ENCODE measurements at regions not wholly inside any gene's neighbourhood (a gene's known extent, or its start where the extent isn't known, plus 50 kb on each side); places are given as distances from the start of the nearest gene placed in this dataset.
"Not testable (repeated sequence)": the region's sequence is repeated elsewhere in the genome, so short reads cannot be mapped to it uniquely, and the experiment has no call there.

DNA sequence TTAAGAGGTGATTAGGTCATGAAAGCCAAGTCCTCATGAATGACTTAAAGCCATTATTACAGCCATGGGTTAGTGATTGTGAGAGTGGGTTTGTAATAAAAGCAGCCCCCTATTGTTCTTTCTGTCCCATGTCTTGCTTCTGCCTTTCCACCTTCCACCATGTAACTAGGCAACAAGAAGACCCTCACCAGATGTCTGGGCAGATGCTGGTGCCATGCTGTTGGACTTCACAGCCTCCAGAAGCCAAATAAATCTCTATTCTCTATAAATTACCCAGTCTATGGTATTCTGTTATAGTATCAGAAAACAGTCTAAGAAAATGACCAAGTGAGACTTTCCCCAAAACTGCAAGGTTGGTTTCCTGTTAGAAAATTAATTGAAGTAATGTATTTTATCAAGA, 460.3 kb upstream of the ADARB2 start:
- peaks cover 0 to 5% (median 5%) of the 10 kb centered on the region in 3 donors for H3K9me3 ChIP-seq (ENCODE audit: control extremely low read depth in 1 of 3, control insufficient read depth in 2 of 3, insufficient read depth in 1 of 3, low read length in 2 of 3)
- no peak overlapping the region for H3K27ac ChIP-seq (ENCODE audit: low read length in 2 of 2)
- no peak overlapping the region for H2AFZ ChIP-seq (ENCODE audit: insufficient read depth, low read depth, low read length, poor library complexity, severe bottlenecking)
- Mint-ChIP-seq H3K27me3 (peaks cover 7% of the 10 kb centered on the region), H3K27ac (no peak overlapping the region), H3K4me3 (no peak overlapping the region), H3K9me3 (ENCODE audit: insufficient read depth) (peaks cover 10% of the 10 kb centered on the region), H3K4me1 (no peaks in the 10 kb centered on the region)
- no peaks in the 10 kb centered on the region for H4K20me1 ChIP-seq (ENCODE audit: control insufficient read depth, insufficient read depth, low read length, poor library complexity, severe bottlenecking)
- ChIA-PET POLR2A (no interaction called here), CTCF (no interaction called here)
- TF ChIP-seq EZH2 (IDR thresholded peaks at IDR 0.05; ENCODE audit: borderline replicate concordance, insufficient read depth, low read depth, low read length, poor library complexity, severe bottlenecking): no peak
- TF ChIP-seq, protein P1, sequence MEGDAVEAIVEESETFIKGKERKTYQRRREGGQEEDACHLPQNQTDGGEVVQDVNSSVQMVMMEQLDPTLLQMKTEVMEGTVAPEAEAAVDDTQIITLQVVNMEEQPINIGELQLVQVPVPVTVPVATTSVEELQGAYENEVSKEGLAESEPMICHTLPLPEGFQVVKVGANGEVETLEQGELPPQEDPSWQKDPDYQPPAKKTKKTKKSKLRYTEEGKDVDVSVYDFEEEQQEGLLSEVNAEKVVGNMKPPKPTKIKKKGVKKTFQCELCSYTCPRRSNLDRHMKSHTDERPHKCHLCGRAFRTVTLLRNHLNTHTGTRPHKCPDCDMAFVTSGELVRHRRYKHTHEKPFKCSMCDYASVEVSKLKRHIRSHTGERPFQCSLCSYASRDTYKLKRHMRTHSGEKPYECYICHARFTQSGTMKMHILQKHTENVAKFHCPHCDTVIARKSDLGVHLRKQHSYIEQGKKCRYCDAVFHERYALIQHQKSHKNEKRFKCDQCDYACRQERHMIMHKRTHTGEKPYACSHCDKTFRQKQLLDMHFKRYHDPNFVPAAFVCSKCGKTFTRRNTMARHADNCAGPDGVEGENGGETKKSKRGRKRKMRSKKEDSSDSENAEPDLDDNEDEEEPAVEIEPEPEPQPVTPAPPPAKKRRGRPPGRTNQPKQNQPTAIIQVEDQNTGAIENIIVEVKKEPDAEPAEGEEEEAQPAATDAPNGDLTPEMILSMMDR (IDR thresholded peaks at IDR 0.05): no peak
- no peak overlapping the region for H3K4me3 ChIP-seq (ENCODE audit: control extremely low read depth in 1 of 5, extremely low read depth in 1 of 5, insufficient read depth in 1 of 5, low read depth in 2 of 5, low read length in 4 of 5)
- intact Hi-C loops (cut with micrococcal nuclease): no loop called here
- no peak overlapping the region for H3K4me2 ChIP-seq (replicated peaks; ENCODE audit: low read depth, low read length, poor library complexity, severe bottlenecking)
- H3K79me2 ChIP-seq (ENCODE audit: control insufficient read depth, insufficient read depth, low read length): no peaks in the 10 kb centered on the region
- no peak for DNase-seq
- H3K36me3 ChIP-seq (replicated peaks in 1 of 2; ENCODE audit: control extremely low read depth in 1 of 2, control insufficient read depth in 1 of 2, extremely low read depth in 1 of 2, insufficient read depth in 2 of 2, low read length in 1 of 2): no peaks in the 10 kb centered on the region
- H3K27me3 ChIP-seq (replicated peaks in 1 of 4; ENCODE audit: control extremely low read depth in 1 of 4, control insufficient read depth in 3 of 4, insufficient read depth in 4 of 4, low read length in 3 of 4): peaks cover 0 to 5% (median 0%) of the 10 kb centered on the region in 4 experiments
- no peak overlapping the region for H3K9ac ChIP-seq (ENCODE audit: low read length)
- no peaks in the 10 kb centered on the region for H3K4me1 ChIP-seq (ENCODE audit: control insufficient read depth in 2 of 2, insufficient read depth in 2 of 2, low read length in 2 of 2)
- ATAC-seq (ENCODE audit: low read depth): no peak

DNA sequence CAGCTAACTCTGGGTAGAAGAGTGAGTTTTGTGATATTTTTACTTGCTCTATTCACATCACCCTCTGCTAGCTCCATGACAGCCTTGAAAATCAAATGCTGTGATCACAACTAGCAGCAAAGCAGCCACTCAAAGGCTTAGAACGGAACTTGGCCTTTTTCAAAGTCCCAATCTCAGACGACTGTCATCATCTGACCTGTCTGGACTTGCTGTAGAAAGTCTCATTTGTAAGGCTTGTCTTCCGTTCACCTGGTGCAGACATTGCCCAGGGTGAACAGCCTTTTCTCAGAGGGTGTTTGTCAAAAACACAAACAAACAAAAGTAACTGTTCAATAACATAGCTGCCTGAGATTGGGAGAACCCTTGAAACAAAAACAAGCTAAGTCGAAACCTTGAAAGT, 458.9 kb upstream of the ADARB2 start:
- Mint-ChIP-seq H3K4me3 (no peak overlapping the region), H3K27ac (no peak overlapping the region), H3K27me3 (peaks cover 7% of the 10 kb centered on the region), H3K9me3 (ENCODE audit: insufficient read depth) (peaks cover 10% of the 10 kb centered on the region), H3K4me1 (no peaks in the 10 kb centered on the region)
- Histone ChIP-seq H3K27ac (ENCODE audit: low read length in 2 of 2) (no peak overlapping the region), H3K4me3 (ENCODE audit: control extremely low read depth in 1 of 5, extremely low read depth in 1 of 5, insufficient read depth in 1 of 5, low read depth in 2 of 5, low read length in 4 of 5) (no peak overlapping the region), H2AFZ (ENCODE audit: insufficient read depth, low read depth, low read length, poor library complexity, severe bottlenecking) (no peak overlapping the region), H3K9ac (ENCODE audit: low read length) (no peak overlapping the region), H4K20me1 (ENCODE audit: control insufficient read depth, insufficient read depth, low read length, poor library complexity, severe bottlenecking) (no peaks in the 10 kb centered on the region), H3K79me2 (ENCODE audit: control insufficient read depth, insufficient read depth, low read length) (no peaks in the 10 kb centered on the region), H3K9me3 (ENCODE audit: control extremely low read depth in 1 of 3, control insufficient read depth in 2 of 3, insufficient read depth in 1 of 3, low read length in 2 of 3) (peaks cover 0 to 5% (median 5%) of the 10 kb centered on the region in 3 donors), H3K27me3 (replicated peaks in 1 of 4; ENCODE audit: control extremely low read depth in 1 of 4, control insufficient read depth in 3 of 4, insufficient read depth in 4 of 4, low read length in 3 of 4) (peaks cover 0 to 5% (median 0%) of the 10 kb centered on the region in 4 experiments), H3K36me3 (replicated peaks in 1 of 2; ENCODE audit: control extremely low read depth in 1 of 2, control insufficient read depth in 1 of 2, extremely low read depth in 1 of 2, insufficient read depth in 2 of 2, low read length in 1 of 2) (no peaks in the 10 kb centered on the region), H3K4me2 (replicated peaks; ENCODE audit: low read depth, low read length, poor library complexity, severe bottlenecking) (no peak overlapping the region), H3K4me1 (ENCODE audit: control insufficient read depth in 2 of 2, insufficient read depth in 2 of 2, low read length in 2 of 2) (no peaks in the 10 kb centered on the region)
- ChIA-PET POLR2A (interaction anchor here (0.6 kb wide), 1 partner anchor 1717 kb away, joined by 3 read pairs; no protein-coding TSS in a partner anchor), CTCF (no interaction called here)
- intact Hi-C loops (cut with micrococcal nuclease): no loop called here
- ATAC-seq (ENCODE audit: low read depth): no peak
- no peak for TF ChIP-seq EZH2 (IDR thresholded peaks at IDR 0.05; ENCODE audit: borderline replicate concordance, insufficient read depth, low read depth, low read length, poor library complexity, severe bottlenecking)
- TF ChIP-seq, protein P1 (IDR thresholded peaks at IDR 0.05): no peak
- WGBS (ENCODE audit: insufficient coverage): 89% methylated on average over 4 of the region's 4 CpGs
- DNase-seq: no peak

DNA sequence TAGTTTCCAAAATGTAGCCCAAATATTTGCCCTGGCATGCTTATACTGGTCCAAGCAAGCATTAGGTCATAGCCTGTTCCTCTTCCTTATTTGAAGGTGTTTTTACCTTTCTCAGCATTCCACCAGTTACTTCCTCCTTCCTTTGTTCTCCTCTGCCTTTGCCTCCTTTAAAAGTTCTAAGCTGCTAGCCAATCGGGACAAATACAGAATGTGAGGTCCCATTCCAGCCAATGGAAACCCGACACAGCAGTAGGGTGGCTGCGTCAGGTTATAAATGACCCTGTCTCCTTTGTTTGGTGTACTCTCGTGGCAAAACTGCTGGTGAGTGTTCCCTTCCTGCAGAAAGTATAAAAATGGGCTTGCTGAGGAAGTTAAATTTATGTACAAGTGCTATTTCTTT, 452.0 kb upstream of the ADARB2 start:
- 61% methylated on average over 4 of the region's 4 CpGs for WGBS (ENCODE audit: insufficient coverage)
- H3K9me3 ChIP-seq (ENCODE audit: control extremely low read depth in 1 of 3, control insufficient read depth in 2 of 3, insufficient read depth in 1 of 3, low read length in 2 of 3); H3K27me3 Mint-ChIP-seq; H3K4me3 Mint-ChIP-seq; H2AFZ ChIP-seq (ENCODE audit: insufficient read depth, low read depth, low read length, poor library complexity, severe bottlenecking); H4K20me1 ChIP-seq (ENCODE audit: control insufficient read depth, insufficient read depth, low read length, poor library complexity, severe bottlenecking); H3K27ac ChIP-seq (ENCODE audit: low read length in 2 of 2); H3K79me2 ChIP-seq (ENCODE audit: control insufficient read depth, insufficient read depth, low read length); H3K4me1 ChIP-seq (ENCODE audit: control insufficient read depth in 2 of 2, insufficient read depth in 2 of 2, low read length in 2 of 2); H3K4me1 Mint-ChIP-seq; H3K27ac Mint-ChIP-seq; H3K4me3 ChIP-seq (ENCODE audit: control extremely low read depth in 1 of 5, extremely low read depth in 1 of 5, insufficient read depth in 1 of 5, low read depth in 2 of 5, low read length in 4 of 5); H3K36me3 ChIP-seq (replicated peaks in 1 of 2; ENCODE audit: control extremely low read depth in 1 of 2, control insufficient read depth in 1 of 2, extremely low read depth in 1 of 2, insufficient read depth in 2 of 2, low read length in 1 of 2); H3K27me3 ChIP-seq (replicated peaks in 1 of 4; ENCODE audit: control extremely low read depth in 1 of 4, control insufficient read depth in 3 of 4, insufficient read depth in 4 of 4, low read length in 3 of 4); POLR2A ChIA-PET; H3K9me3 Mint-ChIP-seq (ENCODE audit: insufficient read depth); CTCF ChIA-PET; H3K9ac ChIP-seq (ENCODE audit: low read length); H3K4me2 ChIP-seq (replicated peaks; ENCODE audit: low read depth, low read length, poor library complexity, severe bottlenecking); DNase-seq; intact Hi-C loops (cut with micrococcal nuclease); ATAC-seq (ENCODE audit: low read depth): not testable (repeated sequence)

Measured in B cell (primary cell).